Esophagus squamous epithelium (tissue), 5 donors: ENCODE measurements at regions not wholly inside any gene's neighbourhood (a gene's known extent, or its start where the extent isn't known, plus 50 kb on each side); places are given as distances from the start of the nearest gene placed in this dataset.

Experiments used
- DNase-seq: peaks from one replicate; lab custom pipeline; 2025; lab: John Stamatoyannopoulos, UW
- H3K27ac ChIP-seq, 4 donors: fragments of 200-600 bp; sonication (generic); one replicate each; pipeline ENCODE4 v1.5.1; 2016 to 2019; ENCODE audit warnings: mild to moderate bottlenecking in 1 of 4
- H3K27me3 ChIP-seq, 4 donors: fragments of 200-600 bp; sonication (generic); 1 replicate in 3 of 4; 2 replicates in 1 of 4; pipeline versions ENCODE4 v1.5.1 to v1.6.0; 2017 to 2021; ENCODE audit warnings: antibody characterized with exemption in 1 of 4
- H3K36me3 ChIP-seq, 3 donors: fragments of 200-600 bp; sonication (generic); one replicate each; pipeline ENCODE4 v1.5.1; 2016 to 2019
- H3K4me1 ChIP-seq, 3 donors: fragments of 200-600 bp; sonication (generic); one replicate each; pipeline ENCODE4 v1.5.1; 2017 to 2019
- H3K4me3 ChIP-seq, 4 donors: fragments of 200-600 bp; sonication (generic); 1 replicate in 3 of 4; 2 replicates in 1 of 4; pipeline ENCODE4 v1.5.1; 2016 to 2019; ENCODE audit warnings: mild to moderate bottlenecking in 2 of 4, moderate library complexity in 1 of 4
- H3K9me3 ChIP-seq, 3 donors: fragments of 200-600 bp; sonication (generic); one replicate each; pipeline ENCODE4 v1.5.1; 2016 to 2019
- POLR2A ChIP-seq, 4 donors: fragments of 450-650 bp; IDR thresholded peaks; one replicate each; pipeline ENCODE4 v1.6.1; 2017; ENCODE audit warnings: antibody characterized with exemption in 4 of 4, mild to moderate bottlenecking in 4 of 4, moderate library complexity in 3 of 4
- WGBS, 2 donors: methylation state at CpG; one replicate each; pipeline ENCODE4 v1.1.5; 2018; 5-methylcytosine and 5-hydroxymethylcytosine counted together
- intact Hi-C: fragments of 100-400 bp; cut with DNase I; formaldehyde crosslinking; loops from one replicate; pipeline ENCODE4 v1.15.0; 2022
- TF ChIP-seq, protein P1 (sequence below), 6 experiments: fragments of 450-650 bp in 4 of 6; fragments of 200-600 bp in 2 of 6; sonication (generic) in 2 of 6; IDR thresholded peaks; one replicate each; pipeline ENCODE4 v1.5.1; 2016 to 2019; ENCODE audit warnings: antibody characterized with exemption in 6 of 6, mild to moderate bottlenecking in 4 of 6, moderate library complexity in 4 of 6
- donor health status: DM: yes; HTN: yes; CAD: no.

- DNase-seq, result no peak
- no peaks in the 10 kb centered on the region for H3K9me3 ChIP-seq
- H3K27ac ChIP-seq, result no peak overlapping the region
- H3K36me3 ChIP-seq, result no peaks in the 10 kb centered on the region
- no peak overlapping the region for H3K4me3 ChIP-seq
- WGBS, 2 donors, result 45 to 48% methylated on average over 4 of the region's 4 CpGs
- H3K27me3 ChIP-seq, result no peaks in the 10 kb centered on the region
- intact Hi-C loops, result no loop called here
- TF ChIP-seq POLR2A (IDR thresholded peaks at IDR 0.05), result no peak
- TF ChIP-seq, protein P1, sequence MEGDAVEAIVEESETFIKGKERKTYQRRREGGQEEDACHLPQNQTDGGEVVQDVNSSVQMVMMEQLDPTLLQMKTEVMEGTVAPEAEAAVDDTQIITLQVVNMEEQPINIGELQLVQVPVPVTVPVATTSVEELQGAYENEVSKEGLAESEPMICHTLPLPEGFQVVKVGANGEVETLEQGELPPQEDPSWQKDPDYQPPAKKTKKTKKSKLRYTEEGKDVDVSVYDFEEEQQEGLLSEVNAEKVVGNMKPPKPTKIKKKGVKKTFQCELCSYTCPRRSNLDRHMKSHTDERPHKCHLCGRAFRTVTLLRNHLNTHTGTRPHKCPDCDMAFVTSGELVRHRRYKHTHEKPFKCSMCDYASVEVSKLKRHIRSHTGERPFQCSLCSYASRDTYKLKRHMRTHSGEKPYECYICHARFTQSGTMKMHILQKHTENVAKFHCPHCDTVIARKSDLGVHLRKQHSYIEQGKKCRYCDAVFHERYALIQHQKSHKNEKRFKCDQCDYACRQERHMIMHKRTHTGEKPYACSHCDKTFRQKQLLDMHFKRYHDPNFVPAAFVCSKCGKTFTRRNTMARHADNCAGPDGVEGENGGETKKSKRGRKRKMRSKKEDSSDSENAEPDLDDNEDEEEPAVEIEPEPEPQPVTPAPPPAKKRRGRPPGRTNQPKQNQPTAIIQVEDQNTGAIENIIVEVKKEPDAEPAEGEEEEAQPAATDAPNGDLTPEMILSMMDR (IDR thresholded peaks at IDR 0.05), result no peak
- H3K4me1 ChIP-seq, result no peaks in the 10 kb centered on the region
These were observed 699.0 kb downstream of the MAT2B start for GRCh38 chr5:164204338-164204946.

DNA sequence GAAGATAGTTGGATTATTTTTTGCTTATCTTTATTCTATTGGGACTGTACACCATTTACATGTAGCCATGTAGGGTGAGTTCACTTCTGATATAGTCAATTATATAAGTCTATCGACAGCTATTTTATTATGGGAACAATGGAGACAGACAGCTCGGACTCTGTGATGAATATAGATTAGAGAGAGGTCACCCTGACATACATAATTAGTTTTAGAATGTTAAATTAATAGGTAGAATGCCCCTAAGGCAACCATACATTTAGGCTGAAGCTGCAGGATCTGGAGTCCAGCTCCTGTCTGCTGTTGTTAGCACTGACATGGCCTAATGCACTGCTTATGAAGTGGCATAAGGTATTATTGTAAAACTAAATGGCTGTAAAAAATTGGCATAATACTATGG lies 700.8 kb downstream of the MAT2B start:
- H3K4me1 ChIP-seq, result no peaks in the 10 kb centered on the region
- intact Hi-C loops, result no loop called here
- no peak for DNase-seq
- no peaks in the 10 kb centered on the region for H3K27me3 ChIP-seq
- WGBS, 2 donors, result 84% methylated on average over 2 of the region's 2 CpGs
- TF ChIP-seq, protein P1 (IDR thresholded peaks at IDR 0.05), result no peak
- no peak for TF ChIP-seq POLR2A (IDR thresholded peaks at IDR 0.05)
- no peak overlapping the region for H3K27ac ChIP-seq
- no peak overlapping the region for H3K4me3 ChIP-seq
- no peaks in the 10 kb centered on the region for H3K9me3 ChIP-seq
- H3K36me3 ChIP-seq, result no peaks in the 10 kb centered on the region

GRCh38 chr5:164207646-164208045 lies 702.2 kb downstream of the MAT2B start:
- WGBS, 2 donors, result 66 to 75% methylated on average over 3 of the region's 3 CpGs
- intact Hi-C loops, result no loop called here

DNA sequence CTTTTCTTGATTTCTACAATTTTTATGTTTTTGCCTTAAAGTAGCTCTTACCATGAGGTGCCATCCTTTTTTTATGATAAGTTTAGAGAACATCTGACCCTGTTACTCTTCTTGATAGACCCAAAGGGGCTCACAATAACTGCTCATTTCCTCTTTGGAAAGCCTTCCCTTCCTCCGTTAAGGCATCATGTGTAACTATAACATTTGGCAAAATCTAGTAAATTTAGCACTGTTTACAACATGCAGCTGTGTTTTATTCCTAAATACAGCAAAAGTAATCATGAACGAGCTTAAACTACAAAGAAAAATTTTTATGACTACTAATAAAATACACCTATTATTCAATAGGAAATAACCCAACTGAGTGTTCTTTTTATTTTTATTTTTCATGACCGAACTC lies 705.1 kb downstream of the MAT2B start:
- H3K4me3 ChIP-seq, result no peak overlapping the region
- no peaks in the 10 kb centered on the region for H3K9me3 ChIP-seq
- no peaks in the 10 kb centered on the region for H3K4me1 ChIP-seq
- no peaks in the 10 kb centered on the region for H3K27me3 ChIP-seq
- 48 to 65% methylated on average over 3 of the region's 3 CpGs for WGBS, 2 donors
- no peak for DNase-seq
- H3K27ac ChIP-seq, result no peak overlapping the region
- TF ChIP-seq POLR2A (IDR thresholded peaks at IDR 0.05), result no peak
- TF ChIP-seq, protein P1 (IDR thresholded peaks at IDR 0.05), result no peak
- intact Hi-C loops, result no loop called here
- no peaks in the 10 kb centered on the region for H3K36me3 ChIP-seq

More at GRCh38 chr5:164207646-164208045, 702.2 kb downstream of the MAT2B start:
- TF ChIP-seq POLR2A (IDR thresholded peaks at IDR 0.05), result no peak
- TF ChIP-seq, protein P1 (IDR thresholded peaks at IDR 0.05), result no peak
- H3K4me1 ChIP-seq, result no peaks in the 10 kb centered on the region
- no peak overlapping the region for H3K4me3 ChIP-seq
- H3K36me3 ChIP-seq, result no peaks in the 10 kb centered on the region
- DNase-seq, result no peak
- H3K27me3 ChIP-seq, result no peaks in the 10 kb centered on the region
- no peaks in the 10 kb centered on the region for H3K9me3 ChIP-seq
- no peak overlapping the region for H3K27ac ChIP-seq

DNA sequence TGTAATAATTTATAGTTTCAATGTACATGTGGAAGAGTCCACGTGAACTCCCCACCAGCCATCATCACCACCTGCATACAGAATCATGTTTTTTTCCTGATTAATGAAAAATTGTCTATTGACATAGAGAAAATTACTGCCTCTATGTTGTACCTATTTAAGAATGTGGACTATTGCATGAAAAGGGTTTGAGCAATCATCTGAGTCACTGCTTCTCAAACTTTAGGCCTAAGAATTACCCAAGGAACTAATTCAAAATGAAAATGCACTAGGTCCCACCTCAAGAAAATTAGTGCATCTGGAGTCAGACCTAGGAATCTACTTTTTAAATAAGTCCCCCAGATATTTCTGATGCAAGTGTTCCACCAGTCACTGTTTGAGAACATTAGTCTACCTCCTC lies 709.3 kb downstream of the MAT2B start:
- 68 to 79% methylated on average over 1 of the region's 1 CpG for WGBS, 2 donors
- Histone ChIP-seq H3K27ac (no peak overlapping the region), H3K9me3 (no peaks in the 10 kb centered on the region), H3K36me3 (no peaks in the 10 kb centered on the region), H3K4me3 (no peak overlapping the region), H3K4me1 (no peaks in the 10 kb centered on the region), H3K27me3 (no peaks in the 10 kb centered on the region)
- DNase-seq, result no peak
- TF ChIP-seq POLR2A (IDR thresholded peaks at IDR 0.05), result no peak
- TF ChIP-seq, protein P1 (IDR thresholded peaks at IDR 0.05), result no peak
- intact Hi-C loops, result no loop called here
